Stimulated activated naive CD8-positive, alpha-beta T cell treated with anti-CD3 and anti-CD28 coated beads, Interleukin-15, Interleukin-2, amounts not matched to agents 100 U/mL and 50 U/mL, for 24 hours (primary cell): ENCODE measurements at regions not wholly inside any gene's neighbourhood (a gene's known extent, or its start where the extent isn't known, plus 50 kb on each side); places are given as distances from the start of the nearest gene placed in this dataset.
"Not testable (repeated sequence)": the region's sequence is repeated elsewhere in the genome, so short reads cannot be mapped to it uniquely, and the experiment has no call there.

Experiments
- ATAC-seq: fragments of 150-1000 bp; cut with Tn5 transposase; one replicate; pipeline ENCODE4 v1.10.0; 2021
- DNase-seq: peaks from one replicate; pipeline ENCODE4 v3.0.0; 2021

- not testable (repeated sequence) for DNase-seq, ATAC-seq
These were observed 131.4 kb downstream of the MFAP3L start for GRCh38 chr4:169894767-169895166.

GRCh38 chr4:169885893-169886292 lies 128.1 kb upstream of the HPF1 start:
- DNase-seq (no peak), ATAC-seq (no peak)

GRCh38 chr4:169881769-169882168 lies 124.0 kb upstream of the HPF1 start:
- no peak for DNase-seq
- no peak for ATAC-seq

- no peak for ATAC-seq
- no peak for DNase-seq
These were observed 112.8 kb upstream of the HPF1 start for GRCh38 chr4:169870507-169870906.

GRCh38 chr4:169869490-169869889 lies 111.7 kb upstream of the HPF1 start:
- ATAC-seq (no peak), DNase-seq (no peak)

- DNase-seq (no peak), ATAC-seq (no peak)
These were observed 103.8 kb upstream of the HPF1 start for GRCh38 chr4:169861593-169861992.

- DNase-seq, result no peak
- ATAC-seq, result no peak
These were observed 101.8 kb upstream of the HPF1 start for GRCh38 chr4:169859366-169860216.

GRCh38 chr4:169854090-169854489 lies 96.3 kb upstream of the HPF1 start:
- no peak for DNase-seq
- ATAC-seq, result no peak

- ATAC-seq (no peak), DNase-seq (no peak)
These were observed 94.7 kb upstream of the HPF1 start for GRCh38 chr4:169852481-169852880.

- DNase-seq, result no peak
- ATAC-seq, result no peak
These were observed 94.0 kb upstream of the HPF1 start for GRCh38 chr4:169851750-169852149.

GRCh38 chr4:169849456-169849855 lies 91.7 kb upstream of the HPF1 start:
- DNase-seq, result no peak
- no peak for ATAC-seq

- ATAC-seq, result no peak
- no peak for DNase-seq
These were observed 90.3 kb upstream of the HPF1 start for GRCh38 chr4:169848018-169848417.

- no peak for DNase-seq
These were observed 89.4 kb upstream of the HPF1 start for GRCh38 chr4:169847171-169847570.

GRCh38 chr4:169846396-169846795 lies 88.7 kb upstream of the HPF1 start:
- DNase-seq (no peak), ATAC-seq (no peak)

More at GRCh38 chr4:169847171-169847570, 89.4 kb upstream of the HPF1 start:
- ATAC-seq, result no peak

GRCh38 chr4:169841776-169842175 lies 84.0 kb upstream of the HPF1 start:
- no peak for DNase-seq
- no peak for ATAC-seq

GRCh38 chr4:169840554-169840953 lies 82.8 kb upstream of the HPF1 start:
- ATAC-seq (no peak), DNase-seq (no peak)

GRCh38 chr4:169828329-169828728 lies 70.6 kb upstream of the HPF1 start:
- not testable (repeated sequence) for DNase-seq, ATAC-seq

GRCh38 chr4:169826634-169827187 lies 69.0 kb upstream of the HPF1 start:
- DNase-seq (no peak), ATAC-seq (no peak)

GRCh38 chr4:169823685-169824084 lies 65.9 kb upstream of the HPF1 start:
- ATAC-seq (no peak), DNase-seq (peak; percentile 10)

- ATAC-seq (no peak), DNase-seq (no peak)
These were observed 63.7 kb upstream of the HPF1 start for GRCh38 chr4:169821402-169821801.

GRCh38 chr4:169818063-169818679 lies 60.4 kb upstream of the HPF1 start:
- no peak for ATAC-seq

GRCh38 chr4:169815606-169816005 lies 57.9 kb upstream of the HPF1 start:
- no peak for ATAC-seq
- no peak for DNase-seq

More at GRCh38 chr4:169818063-169818679, 60.4 kb upstream of the HPF1 start:
- DNase-seq, result no peak

- DNase-seq (no peak), ATAC-seq (no peak)
These were observed 53.7 kb upstream of the HPF1 start for GRCh38 chr4:169811476-169811875.
